ENCODE measurements at regions not wholly inside any gene's neighbourhood (a gene's known extent, or its start where the extent isn't known, plus 50 kb on each side); places are given as distances from the start of the nearest gene placed in this dataset.

GRCh38 chr11:120004723-120005122 is 133.2 kb downstream of the TRIM29 start:
- H3K4me3 ChIP-seq (ENCODE audit: low read length) = no peak overlapping the region
- H3K9me3 ChIP-seq (ENCODE audit: control insufficient read depth in 1 of 2, insufficient read depth in 1 of 2, low read length in 2 of 2) = no peaks in the 10 kb centered on the region
- no peak for ATAC-seq (ENCODE audit: poor library complexity)
- ChIA-PET POLR2A (no interaction called here), CTCF (interaction anchor here (0.7 kb wide), 1 partner anchor 11 kb away, joined by 3 read pairs; no protein-coding TSS in a partner anchor)
- intact Hi-C loops (cut with DNase I, micrococcal nuclease) = no loop called here
- Mint-ChIP-seq H3K36me3 (ENCODE audit: low read depth) (no peaks in the 10 kb centered on the region), H3K9me3 (no peaks in the 10 kb centered on the region), H3K4me1 (ENCODE audit: low read depth) (no peaks in the 10 kb centered on the region), H3K4me3 (no peak overlapping the region), H3K27me3 (peaks cover 45% of the 10 kb centered on the region), H3K27ac (no peak overlapping the region)
- TF ChIP-seq, protein P1, sequence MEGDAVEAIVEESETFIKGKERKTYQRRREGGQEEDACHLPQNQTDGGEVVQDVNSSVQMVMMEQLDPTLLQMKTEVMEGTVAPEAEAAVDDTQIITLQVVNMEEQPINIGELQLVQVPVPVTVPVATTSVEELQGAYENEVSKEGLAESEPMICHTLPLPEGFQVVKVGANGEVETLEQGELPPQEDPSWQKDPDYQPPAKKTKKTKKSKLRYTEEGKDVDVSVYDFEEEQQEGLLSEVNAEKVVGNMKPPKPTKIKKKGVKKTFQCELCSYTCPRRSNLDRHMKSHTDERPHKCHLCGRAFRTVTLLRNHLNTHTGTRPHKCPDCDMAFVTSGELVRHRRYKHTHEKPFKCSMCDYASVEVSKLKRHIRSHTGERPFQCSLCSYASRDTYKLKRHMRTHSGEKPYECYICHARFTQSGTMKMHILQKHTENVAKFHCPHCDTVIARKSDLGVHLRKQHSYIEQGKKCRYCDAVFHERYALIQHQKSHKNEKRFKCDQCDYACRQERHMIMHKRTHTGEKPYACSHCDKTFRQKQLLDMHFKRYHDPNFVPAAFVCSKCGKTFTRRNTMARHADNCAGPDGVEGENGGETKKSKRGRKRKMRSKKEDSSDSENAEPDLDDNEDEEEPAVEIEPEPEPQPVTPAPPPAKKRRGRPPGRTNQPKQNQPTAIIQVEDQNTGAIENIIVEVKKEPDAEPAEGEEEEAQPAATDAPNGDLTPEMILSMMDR (IDR thresholded peaks at IDR 0.05) = no peak
- peaks cover 0 to 4% of the 10 kb centered on the region in 2 experiments for H3K27me3 ChIP-seq (ENCODE audit: control insufficient read depth in 1 of 2, insufficient read depth in 2 of 2, low read length in 2 of 2)
- no peaks in the 10 kb centered on the region for H3K4me1 ChIP-seq (ENCODE audit: insufficient read depth, low read length)
- no peak overlapping the region for H3K27ac ChIP-seq (ENCODE audit: low read depth in 1 of 2, low read length in 2 of 2)
- no peaks in the 10 kb centered on the region for H3K36me3 ChIP-seq (ENCODE audit: insufficient read depth, low read length)
- no peak for DNase-seq

DNA sequence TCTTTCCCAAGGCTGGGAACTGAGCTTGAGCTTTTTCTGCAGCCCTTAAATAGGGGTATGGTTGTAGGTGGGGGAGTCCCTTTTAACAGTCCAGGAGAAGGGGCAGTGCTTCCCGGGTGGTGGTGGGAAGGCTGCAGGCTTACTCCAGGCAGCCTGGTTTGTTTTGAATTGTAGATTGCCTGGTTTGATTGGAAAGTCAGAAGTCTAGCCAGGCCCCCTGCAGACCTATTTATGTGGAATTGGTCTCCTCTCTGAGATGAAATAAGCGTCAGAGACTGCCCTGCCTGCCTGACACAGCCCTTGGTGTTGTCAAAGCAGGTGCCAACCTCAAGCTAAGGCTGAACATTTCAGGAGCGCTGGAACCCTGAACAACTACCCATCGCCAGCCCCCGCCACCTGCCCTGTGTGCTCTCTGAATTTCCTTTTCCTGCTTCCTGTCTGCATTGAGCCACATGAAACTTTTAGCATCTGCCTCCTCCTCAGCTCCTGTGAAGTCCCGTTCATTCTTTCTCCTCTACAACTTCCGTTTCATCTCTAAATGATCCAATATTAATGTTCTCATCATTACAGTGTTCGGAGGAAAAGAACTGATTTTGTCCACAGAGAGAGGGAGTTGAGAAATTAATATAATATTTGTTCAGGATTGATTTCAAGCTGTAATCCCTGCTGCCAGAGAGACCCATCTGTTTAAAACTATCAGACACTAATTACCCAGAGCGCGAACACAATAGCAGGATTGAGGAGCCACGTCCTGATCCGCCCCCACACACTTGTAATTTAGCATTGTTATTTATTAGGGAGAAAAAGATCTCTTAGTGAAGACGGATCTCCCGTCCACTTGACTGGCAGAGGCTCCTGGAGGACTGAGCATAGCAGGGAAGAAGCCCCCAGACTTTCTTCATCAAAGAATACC is 136.5 kb downstream of the TRIM29 start:
- Histone ChIP-seq H3K4me1 (ENCODE audit: insufficient read depth, low read length) (no peaks in the 10 kb centered on the region), H3K36me3 (ENCODE audit: insufficient read depth, low read length) (no peaks in the 10 kb centered on the region), H3K4me3 (ENCODE audit: low read length) (no peak overlapping the region), H3K9me3 (ENCODE audit: control insufficient read depth in 1 of 2, insufficient read depth in 1 of 2, low read length in 2 of 2) (no peaks in the 10 kb centered on the region), H3K27me3 (ENCODE audit: control insufficient read depth in 1 of 2, insufficient read depth in 2 of 2, low read length in 2 of 2) (peaks cover 0 to 5% of the 10 kb centered on the region in 2 experiments), H3K27ac (ENCODE audit: low read depth in 1 of 2, low read length in 2 of 2) (no peak overlapping the region)
- no peak for ATAC-seq (ENCODE audit: poor library complexity)
- no peak for DNase-seq
- H3K36me3 Mint-ChIP-seq (ENCODE audit: low read depth) = no peaks in the 10 kb centered on the region
- TF ChIP-seq, protein P1 (IDR thresholded peaks at IDR 0.05) = no peak
- ChIA-PET CTCF (no interaction called here), POLR2A (no interaction called here)
- H3K27ac Mint-ChIP-seq = no peak overlapping the region
- intact Hi-C loops (cut with DNase I, micrococcal nuclease) = no loop called here
- no peak overlapping the region for H3K4me3 Mint-ChIP-seq
- no peaks in the 10 kb centered on the region for H3K9me3 Mint-ChIP-seq
- peaks cover 19% of the 10 kb centered on the region for H3K27me3 Mint-ChIP-seq
- H3K4me1 Mint-ChIP-seq (ENCODE audit: low read depth) = no peaks in the 10 kb centered on the region

DNA sequence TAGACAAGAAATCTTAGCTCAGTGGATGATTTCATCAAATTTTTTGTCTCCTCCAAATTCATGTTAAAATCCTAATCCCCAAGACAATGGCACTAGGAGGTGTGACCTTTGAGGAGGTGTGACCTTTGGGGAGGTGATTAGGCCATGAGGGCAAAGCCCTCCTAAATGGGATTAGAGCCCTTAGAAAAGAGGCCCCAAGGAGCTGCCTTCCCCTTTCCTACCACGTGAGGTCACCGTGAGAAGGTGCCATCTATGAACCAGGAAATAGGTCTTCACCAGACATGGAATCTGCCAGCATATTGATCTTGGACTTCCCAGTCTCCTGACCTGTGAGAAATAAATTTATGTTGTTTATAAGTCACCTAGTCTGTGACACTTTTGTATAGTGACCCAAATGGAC is 138.7 kb downstream of the TRIM29 start:
- no peak for ATAC-seq (ENCODE audit: poor library complexity)
- intact Hi-C loops (cut with DNase I, micrococcal nuclease) = no loop called here
- Mint-ChIP-seq H3K27ac (no peak overlapping the region), H3K4me1 (ENCODE audit: low read depth) (no peaks in the 10 kb centered on the region), H3K36me3 (ENCODE audit: low read depth) (no peaks in the 10 kb centered on the region), H3K4me3 (no peak overlapping the region), H3K9me3 (no peaks in the 10 kb centered on the region), H3K27me3 (peaks cover 27% of the 10 kb centered on the region)
- no peak for DNase-seq
- H3K27ac ChIP-seq (ENCODE audit: low read depth in 1 of 2, low read length in 2 of 2) = no peak overlapping the region
- TF ChIP-seq, protein P1 (IDR thresholded peaks at IDR 0.05) = no peak
- POLR2A ChIA-PET = no interaction called here
- H3K4me3 ChIP-seq (ENCODE audit: low read length) = no peak overlapping the region
- H3K36me3 ChIP-seq (ENCODE audit: insufficient read depth, low read length) = no peaks in the 10 kb centered on the region
- CTCF ChIA-PET = no interaction called here
- H3K27me3 ChIP-seq (ENCODE audit: control insufficient read depth in 1 of 2, insufficient read depth in 2 of 2, low read length in 2 of 2) = peaks cover 0 to 7% of the 10 kb centered on the region in 2 experiments
- no peaks in the 10 kb centered on the region for H3K4me1 ChIP-seq (ENCODE audit: insufficient read depth, low read length)
- H3K9me3 ChIP-seq (ENCODE audit: control insufficient read depth in 1 of 2, insufficient read depth in 1 of 2, low read length in 2 of 2) = no peaks in the 10 kb centered on the region
